GM23248 (cell line): ENCODE measurements at regions not wholly inside any gene's neighbourhood (a gene's known extent, or its start where the extent isn't known, plus 50 kb on each side); places are given as distances from the start of the nearest gene placed in this dataset.

Experiments used
- DNase-seq: peaks from one replicate; pipeline ENCODE4 v3.0.0-alpha.2; 2015
- H2AFZ ChIP-seq: fragments of 200-600 bp; sonication (generic); 2 replicates; pipeline ENCODE4 v1.6.1; 2016; ENCODE audit warnings: antibody characterized with exemption
- H3F3A ChIP-seq: fragments of 200-600 bp; sonication (generic); 2 replicates; pipeline ENCODE4 v1.6.1; 2016; ENCODE audit warnings: mild to moderate bottlenecking, antibody characterized with exemption, mixed run types; ENCODE audit not compliant: insufficient read depth
- H3K27ac ChIP-seq: fragments of 200-600 bp; sonication (generic); 2 replicates; pipeline ENCODE4 v1.5.1; 2016; ENCODE audit warnings: mild to moderate bottlenecking
- H3K27me3 ChIP-seq: fragments of 200-600 bp; sonication (generic); replicated peaks from 2 replicates; pipeline ENCODE4 v1.6.1; 2016; ENCODE audit warnings: mild to moderate bottlenecking; ENCODE audit not compliant: insufficient read depth
- H3K36me3 ChIP-seq: fragments of 200-600 bp; sonication (generic); 2 replicates; pipeline ENCODE4 v1.6.1; 2016; ENCODE audit warnings: low read depth, mild to moderate bottlenecking
- H3K4me1 ChIP-seq: fragments of 200-600 bp; sonication (generic); 2 replicates; pipeline ENCODE4 v1.6.1; 2016; ENCODE audit warnings: mild to moderate bottlenecking; ENCODE audit not compliant: insufficient read depth
- H3K4me2 ChIP-seq: fragments of 200-600 bp; sonication (generic); one replicate; pipeline ENCODE4 v1.6.1; 2016; ENCODE audit warnings: mild to moderate bottlenecking; ENCODE audit not compliant: unreplicated experiment
- H3K4me3 ChIP-seq: fragments of 200-600 bp; sonication (generic); 2 replicates; pipeline ENCODE4 v1.5.1; 2016; ENCODE audit warnings: mild to moderate bottlenecking
- H3K79me2 ChIP-seq: fragments of 200-600 bp; sonication (generic); 2 replicates; pipeline ENCODE4 v1.6.1; 2016; ENCODE audit warnings: mild to moderate bottlenecking; ENCODE audit not compliant: insufficient read depth
- H3K9ac ChIP-seq: fragments of 200-600 bp; sonication (generic); 2 replicates; pipeline ENCODE4 v1.6.1; 2016; ENCODE audit warnings: mild to moderate bottlenecking
- H3K9me2 ChIP-seq: fragments of 200-600 bp; sonication (generic); 2 replicates; pipeline ENCODE4 v1.6.1; 2016; ENCODE audit warnings: mixed run types, mild to moderate bottlenecking, moderate library complexity; ENCODE audit not compliant: insufficient read depth
- H3K9me3 ChIP-seq: fragments of 200-600 bp; sonication (generic); one replicate; pipeline ENCODE4 v1.6.1; 2017; ENCODE audit warnings: low read depth
- H4K20me1 ChIP-seq: fragments of 200-600 bp; sonication (generic); 2 replicates; pipeline ENCODE4 v1.6.0; 2016; ENCODE audit not compliant: insufficient read depth
- EZH2 ChIP-seq: fragments of 200-600 bp; sonication (generic); IDR thresholded peaks from 2 replicates; pipeline ENCODE4 v1.6.1; 2018; ENCODE audit warnings: antibody characterized with exemption, mild to moderate bottlenecking; ENCODE audit not compliant: insufficient read depth, poor library complexity, severe bottlenecking
- EZH2phosphoT487 ChIP-seq: fragments of 200-600 bp; sonication (generic); IDR thresholded peaks from 2 replicates; pipeline ENCODE4 v1.6.1; 2018; ENCODE audit warnings: antibody characterized with exemption, moderate library complexity, mild to moderate bottlenecking, low read depth; ENCODE audit not compliant: insufficient read depth
- WGBS, 2 experiments: methylation state at CpG; one replicate each; pipeline ENCODE4 v1.1.6; 2015 to 2017; ENCODE audit warnings: low lambda C conversion rate in 2 of 2, low coverage in 1 of 2; ENCODE audit errors: missing lambda C conversion rate in 2 of 2; 5-methylcytosine and 5-hydroxymethylcytosine counted together
- in situ Hi-C: fragments of 300-500 bp; cut with MboI; formaldehyde crosslinking; loops from 2 replicates; pipeline ENCODE4 v1.15.0; 2020

- Histone ChIP-seq H3F3A (peaks cover 28% of the 10 kb centered on the region), H3K27me3 (no peaks in the 10 kb centered on the region), H3K4me1 (peaks cover 24% of the 10 kb centered on the region), H2AFZ (no peak overlapping the region), H3K9ac (no peak overlapping the region), H3K4me2 (no peak overlapping the region), H3K9me3 (no peaks in the 10 kb centered on the region), H4K20me1 (no peaks in the 10 kb centered on the region), H3K79me2 (no peaks in the 10 kb centered on the region), H3K4me3 (no peak overlapping the region), H3K36me3 (no peaks in the 10 kb centered on the region), H3K27ac (no peak overlapping the region), H3K9me2 (peaks cover 3% of the 10 kb centered on the region; the same call in 1 of the 2 replicates)
- WGBS, 2 experiments = 94 to 96% methylated on average over 1 of the region's 1 CpG
- in situ Hi-C loops = no loop called here
- no peak for DNase-seq
- no peak for TF ChIP-seq EZH2phosphoT487
- TF ChIP-seq EZH2 = no peak
These were observed 216.0 kb upstream of the TPM1 start for GRCh38 chr15:62826561-62826960.

DNA sequence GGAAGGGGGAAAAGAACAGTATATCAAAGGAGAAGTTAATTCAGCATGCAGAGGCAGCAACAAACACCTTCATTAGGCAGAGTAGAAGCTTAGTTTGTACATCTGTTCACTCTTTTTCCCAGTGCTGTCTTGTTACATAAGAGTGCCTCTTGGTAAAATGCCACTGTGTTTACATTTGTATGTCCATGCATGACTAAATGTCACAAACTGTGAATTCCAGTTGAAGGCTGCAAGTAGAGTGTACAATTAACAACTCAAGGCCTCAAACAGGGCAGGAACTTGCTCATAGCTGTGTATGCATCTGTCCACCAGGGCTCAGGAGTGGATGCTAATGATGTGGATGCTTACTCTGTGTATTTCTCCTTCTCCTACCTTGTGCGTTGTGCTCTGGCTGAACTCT lies 214.2 kb upstream of the TPM1 start:
- Histone ChIP-seq H3K36me3 (no peaks in the 10 kb centered on the region), H4K20me1 (no peaks in the 10 kb centered on the region), H3K9me3 (no peaks in the 10 kb centered on the region), H3K4me2 (no peak overlapping the region), H3K9me2 (peaks cover 3% of the 10 kb centered on the region; the same call in 1 of the 2 replicates), H2AFZ (no peak overlapping the region), H3K4me1 (peaks cover 20% of the 10 kb centered on the region), H3K27ac (no peak overlapping the region), H3K79me2 (no peaks in the 10 kb centered on the region), H3K4me3 (no peak overlapping the region), H3K27me3 (no peaks in the 10 kb centered on the region), H3F3A (peaks cover 20% of the 10 kb centered on the region), H3K9ac (no peak overlapping the region)
- no peak for TF ChIP-seq EZH2
- TF ChIP-seq EZH2phosphoT487 = no peak
- 96 to 100% methylated on average over 1 of the region's 1 CpG for WGBS, 2 experiments
- no peak for DNase-seq
- in situ Hi-C loops = no loop called here

GRCh38 chr15:62832231-62832630 lies 210.3 kb upstream of the TPM1 start:
- Histone ChIP-seq H3K4me3 (no peak overlapping the region), H3K27me3 (no peaks in the 10 kb centered on the region), H3K4me1 (no peaks in the 10 kb centered on the region), H3K36me3 (peaks cover 11% of the 10 kb centered on the region; the same call in 1 of the 2 replicates), H3K79me2 (no peaks in the 10 kb centered on the region), H4K20me1 (no peaks in the 10 kb centered on the region), H3K27ac (no peak overlapping the region), H2AFZ (no peak overlapping the region), H3K9ac (no peak overlapping the region), H3K9me2 (peaks cover 3% of the 10 kb centered on the region; the same call in 1 of the 2 replicates), H3K4me2 (no peak overlapping the region), H3F3A (no peaks in the 10 kb centered on the region), H3K9me3 (no peaks in the 10 kb centered on the region)
- in situ Hi-C loops = no loop called here
- DNase-seq = no peak
- 98% methylated on average over 2 of the region's 2 CpGs for WGBS, 2 experiments
- TF ChIP-seq EZH2phosphoT487 (no peak), EZH2 (no peak)

- no peaks in the 10 kb centered on the region for H3K4me1 ChIP-seq
- no peaks in the 10 kb centered on the region for H3K27me3 ChIP-seq
- H3K9me2 ChIP-seq = peaks cover 3% of the 10 kb centered on the region; the same call in 1 of the 2 replicates
- no peak overlapping the region for H2AFZ ChIP-seq
- H4K20me1 ChIP-seq = no peaks in the 10 kb centered on the region
- H3K9me3 ChIP-seq = no peaks in the 10 kb centered on the region
- peaks cover 13% of the 10 kb centered on the region; the same call in 1 of the 2 replicates for H3K36me3 ChIP-seq
- no peak overlapping the region for H3K27ac ChIP-seq
- H3K4me3 ChIP-seq = no peak overlapping the region
- H3F3A ChIP-seq = no peaks in the 10 kb centered on the region
- in situ Hi-C loops = no loop called here
- H3K4me2 ChIP-seq = no peak overlapping the region
- no peak for DNase-seq
- no peaks in the 10 kb centered on the region for H3K79me2 ChIP-seq
- WGBS, 2 experiments = 56 to 57% methylated on average over 12 of the region's 12 CpGs
- H3K9ac ChIP-seq = no peak overlapping the region
- no peak for TF ChIP-seq EZH2
- no peak for TF ChIP-seq EZH2phosphoT487
These were observed 208.9 kb upstream of the TPM1 start for GRCh38 chr15:62833646-62834045.
